SIG-M5 treated with dmso at 0.1 percent for 504 hours (cell line): ENCODE measurements at regions not wholly inside any gene's neighbourhood (a gene's known extent, or its start where the extent isn't known, plus 50 kb on each side); places are given as distances from the start of the nearest gene placed in this dataset.

ENCODE experiments used
- DNase-seq: peaks from one replicate; lab custom pipeline; 2025; ENCODE audit not compliant: unreplicated experiment; lab: John Stamatoyannopoulos, UW

- no peak for DNase-seq
Observed at GRCh38 chr2:11040992-11041391, 114.3 kb upstream of the SLC66A3 start.

DNA sequence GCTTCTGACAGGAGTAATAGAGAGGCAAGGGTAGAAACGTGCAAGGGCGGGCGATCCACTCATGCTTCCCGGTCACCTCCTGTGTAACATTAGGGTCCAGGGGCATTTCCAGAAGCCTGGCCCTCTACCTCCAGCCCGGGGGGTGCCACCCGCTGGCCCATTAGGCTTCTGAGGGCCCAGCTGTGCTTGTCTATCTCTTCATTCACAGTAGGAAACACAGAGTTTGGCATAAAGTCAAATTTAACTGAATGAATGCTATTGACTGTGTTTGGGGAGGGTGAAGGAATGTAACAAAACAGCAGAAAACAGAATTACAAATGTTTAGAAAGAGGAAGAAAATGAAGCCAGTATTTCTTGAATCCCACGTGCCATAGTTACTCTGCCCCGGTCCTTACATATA is 112.4 kb upstream of the SLC66A3 start:
- DNase-seq = no peak

DNA sequence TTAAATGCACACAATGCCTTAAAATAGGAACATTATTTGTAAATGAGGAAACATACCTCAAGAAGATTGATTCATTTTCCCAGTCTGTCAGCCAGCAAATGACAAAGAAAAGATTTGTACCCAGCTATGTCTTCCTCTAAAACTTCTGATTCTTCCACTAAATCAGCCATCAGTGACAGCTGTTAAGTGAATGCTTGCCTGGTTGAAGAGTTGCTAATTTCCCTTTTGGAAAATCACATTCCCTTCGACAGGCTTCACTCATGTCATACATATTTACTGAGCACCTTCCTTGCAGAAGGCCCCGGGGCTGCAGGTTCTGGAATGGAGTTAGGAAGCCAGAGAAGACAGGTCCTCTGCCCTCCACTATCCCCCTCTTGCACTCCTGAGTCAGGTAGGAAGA is 112.0 kb upstream of the SLC66A3 start:
- DNase-seq = no peak

- DNase-seq = no peak
Observed at GRCh38 chr2:11044201-11044600, 111.1 kb upstream of the SLC66A3 start.

GRCh38 chr2:11045294-11045693 is 110.0 kb upstream of the SLC66A3 start:
- DNase-seq = no peak

DNA sequence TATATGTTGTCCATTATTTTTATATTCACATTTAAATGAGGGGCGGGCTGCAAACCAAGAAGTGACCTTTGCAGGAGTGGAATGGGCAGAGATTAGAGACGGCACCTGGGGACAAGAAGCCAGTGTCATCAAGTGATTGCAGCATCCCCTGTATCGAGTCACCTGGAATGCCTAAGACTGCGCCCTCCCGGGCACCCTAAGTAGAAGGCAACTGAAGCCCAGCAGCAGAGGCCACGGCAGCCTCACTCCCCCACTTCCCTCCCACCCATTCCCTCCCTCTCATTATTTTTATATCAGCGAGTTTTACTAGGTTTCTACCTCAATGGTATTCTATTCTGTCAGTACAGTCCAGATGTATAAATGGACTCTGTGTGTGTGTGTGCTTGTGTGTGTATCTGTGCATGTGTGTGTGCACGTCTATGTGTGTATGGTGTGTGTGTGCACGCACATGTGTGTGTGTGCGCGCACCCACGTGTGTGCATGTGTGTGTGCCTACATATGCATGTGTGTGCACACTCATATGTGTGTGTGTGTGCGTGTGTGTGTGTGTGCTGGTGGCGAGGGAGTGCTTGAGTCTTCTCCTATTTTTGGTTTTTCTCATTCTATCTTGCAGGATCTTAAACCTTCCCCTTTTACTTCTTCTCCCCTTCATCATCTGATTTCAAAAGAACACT is 106.8 kb upstream of the SLC66A3 start:
- DNase-seq = no peak

- no peak for DNase-seq
Observed at GRCh38 chr2:11050565-11050964, 104.7 kb upstream of the SLC66A3 start.

GRCh38 chr2:11051280-11051679 is 104.0 kb upstream of the SLC66A3 start:
- DNase-seq = no peak

GRCh38 chr2:11053546-11053945 is 101.7 kb upstream of the SLC66A3 start:
- no peak for DNase-seq

GRCh38 chr2:11054783-11055678 is 100.2 kb upstream of the SLC66A3 start:
- DNase-seq = no peak

DNA sequence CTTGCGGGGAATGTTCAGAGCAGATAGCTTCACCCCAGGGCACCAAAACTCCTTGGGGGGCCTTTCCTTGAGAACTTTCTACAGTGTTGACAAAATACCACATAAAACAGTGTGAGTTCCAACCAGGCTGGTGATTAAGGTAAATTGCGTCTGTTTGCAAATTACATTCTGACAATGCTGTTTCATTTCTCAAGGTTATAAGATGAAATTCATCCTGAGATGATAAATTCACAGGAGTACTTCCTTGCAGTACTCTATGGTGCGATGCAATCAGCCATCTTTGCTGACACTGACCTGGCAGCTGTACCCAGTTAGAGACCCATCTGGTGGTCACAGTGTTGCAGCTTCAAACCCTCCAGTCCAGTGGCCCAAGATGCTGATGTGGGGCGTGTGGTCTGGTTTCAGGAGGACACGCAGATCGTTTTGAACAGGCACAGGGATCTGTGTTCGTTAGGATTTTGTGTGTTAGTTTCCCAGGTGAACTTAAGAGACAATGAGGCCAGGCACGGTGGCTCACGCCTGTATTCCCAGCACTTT is 99.5 kb upstream of the SLC66A3 start:
- DNase-seq = no peak

GRCh38 chr2:11056614-11057013 is 98.7 kb upstream of the SLC66A3 start:
- DNase-seq = no peak

DNA sequence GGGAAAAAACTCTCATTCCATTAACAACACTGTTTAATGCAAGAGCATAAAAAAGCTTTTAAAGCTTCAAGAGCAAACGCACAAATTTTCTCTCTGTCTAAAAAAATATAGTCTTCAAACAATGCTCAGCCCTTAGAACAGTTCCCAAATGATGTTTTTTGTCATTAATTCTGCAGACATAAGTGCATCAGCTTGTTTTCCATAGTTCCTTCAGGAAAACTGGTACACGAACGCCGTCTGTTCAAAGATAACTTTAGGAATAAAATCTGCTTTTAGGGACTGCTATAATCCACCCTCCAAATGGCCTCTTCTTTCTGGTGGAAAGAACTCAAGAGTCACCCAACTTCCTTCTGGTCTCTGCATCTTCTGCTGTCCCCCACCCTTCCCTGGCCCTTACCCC is 98.2 kb upstream of the SLC66A3 start:
- DNase-seq = no peak

GRCh38 chr2:11058129-11058528 is 97.1 kb upstream of the SLC66A3 start:
- no peak for DNase-seq

DNA sequence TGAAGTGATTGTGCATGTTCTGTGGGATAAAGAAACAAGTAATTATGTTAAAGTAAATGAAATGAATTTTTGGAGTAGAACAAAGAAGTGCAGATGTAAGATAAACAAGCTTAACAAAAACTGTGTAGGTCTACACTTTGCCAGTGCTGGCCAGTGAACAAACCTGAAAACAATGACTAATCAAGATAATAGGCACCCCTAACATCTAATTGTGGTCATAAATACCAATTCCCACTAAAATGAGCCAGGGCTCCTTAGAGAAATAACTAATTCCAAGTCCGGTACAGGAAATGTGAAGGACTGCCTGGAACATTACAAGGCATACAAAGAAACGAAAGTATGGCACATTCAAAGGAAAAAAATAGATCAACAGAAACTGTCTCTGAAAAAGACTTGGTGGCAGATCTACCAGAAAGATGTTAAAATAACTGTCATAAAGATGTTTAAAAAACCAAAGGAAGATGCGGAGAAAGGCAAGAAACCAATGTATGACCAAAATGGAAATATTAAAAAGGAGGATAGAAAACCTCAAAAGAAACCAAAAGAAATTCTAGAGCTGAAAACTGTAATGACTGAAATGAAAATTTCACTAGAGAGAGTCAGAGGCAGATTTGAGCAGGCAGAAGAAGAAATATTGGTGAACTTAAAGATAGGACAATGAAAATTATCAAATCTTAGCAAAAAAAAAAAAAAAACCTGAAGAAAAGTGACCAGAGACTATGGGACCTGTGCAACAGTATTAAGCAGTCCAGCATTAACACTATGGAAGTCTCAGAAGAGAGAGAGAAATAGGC is 94.7 kb upstream of the SLC66A3 start:
- DNase-seq = no peak

DNA sequence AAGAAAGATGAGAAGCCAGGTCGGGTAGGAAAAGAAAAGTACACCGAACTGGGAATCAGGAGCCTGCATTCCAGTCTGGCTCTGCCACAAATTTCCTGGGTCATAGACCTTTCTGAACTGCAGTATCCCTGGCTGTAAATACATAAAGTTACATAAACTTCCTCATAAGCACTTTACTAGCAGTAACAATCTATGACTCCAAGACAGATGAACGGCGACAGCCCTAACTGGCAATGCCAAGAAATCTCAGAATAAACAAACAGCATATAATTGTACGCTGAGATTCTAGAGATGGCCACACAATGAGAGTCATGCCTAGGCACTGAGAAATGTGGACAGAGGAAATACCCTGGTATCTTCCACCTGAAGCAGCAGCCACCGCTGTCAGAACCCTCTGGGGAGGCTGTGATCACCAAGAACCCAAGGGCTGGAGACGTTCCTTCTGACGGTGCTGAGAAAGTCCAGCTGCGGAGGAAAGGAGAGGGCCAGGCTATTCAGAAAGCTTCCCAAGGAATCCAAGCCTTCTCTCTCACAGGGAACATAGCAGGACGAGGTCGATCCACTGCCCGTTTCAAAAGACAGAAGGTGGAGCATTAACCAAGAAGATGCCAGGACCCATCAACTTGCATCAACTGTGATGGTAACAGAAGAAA is 89.3 kb upstream of the SLC66A3 start:
- DNase-seq = no peak

DNA sequence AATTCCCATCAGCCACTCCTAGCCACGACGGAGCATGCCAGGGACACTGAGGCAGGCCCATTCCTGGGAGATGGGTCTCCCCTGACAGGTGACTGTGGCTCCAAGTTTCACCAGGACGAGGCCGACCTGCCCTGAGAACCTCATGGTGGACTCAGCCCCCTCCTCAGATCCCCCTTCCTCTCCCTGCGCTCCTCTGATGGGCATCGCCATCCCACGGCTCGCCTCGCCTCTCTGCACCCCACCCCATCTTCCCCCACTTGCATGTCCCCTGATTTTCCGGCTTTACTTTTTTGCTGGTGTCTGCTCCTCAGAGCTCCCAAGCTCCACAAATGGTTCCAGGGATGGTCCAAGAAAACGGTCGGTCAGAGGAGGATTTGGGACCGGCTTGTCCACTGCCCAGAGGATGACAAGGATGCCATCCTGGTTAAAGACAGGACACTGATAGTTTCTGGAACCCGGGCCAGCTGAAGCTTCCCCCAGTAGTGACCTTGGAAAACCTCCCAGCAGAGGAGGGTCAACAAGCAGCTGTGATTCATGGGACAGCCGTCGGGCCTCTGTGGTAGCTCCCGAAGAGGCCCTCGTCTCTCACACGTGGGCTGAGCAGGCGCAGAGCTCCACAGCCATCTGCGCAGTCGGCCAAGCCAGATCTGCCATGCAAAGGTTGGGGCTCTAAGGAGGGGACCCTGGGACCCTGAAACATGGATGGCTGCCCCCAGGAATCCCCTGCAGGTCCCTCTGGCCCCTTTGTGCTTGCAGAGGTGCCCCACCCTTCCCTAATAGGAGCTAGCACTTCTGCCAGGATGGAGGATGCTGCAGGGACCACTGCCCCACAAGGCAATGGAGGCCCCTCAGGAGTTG is 87.8 kb upstream of the SLC66A3 start:
- DNase-seq = no peak

- no peak for DNase-seq
Observed at GRCh38 chr2:11068079-11068741, 87.1 kb upstream of the SLC66A3 start.

GRCh38 chr2:11068856-11069526 is 86.3 kb upstream of the SLC66A3 start:
- DNase-seq = no peak
